Upper lobe of left lung (tissue), 6 donors: ENCODE measurements at regions not wholly inside any gene's neighbourhood (a gene's known extent, or its start where the extent isn't known, plus 50 kb on each side); places are given as distances from the start of the nearest gene placed in this dataset.

Experiments used
- ATAC-seq, 2 donors: fragments of 200-7000 bp; cut with Tn5 transposase; one replicate each; pipeline ENCODE4 v1.9.1; 2022; ENCODE audit warnings: mild to moderate bottlenecking in 2 of 2, moderate library complexity in 2 of 2; ENCODE audit not compliant: low FRiP score in 2 of 2
- DNase-seq, 2 donors: peaks; one replicate each; pipeline ENCODE4 v3.0.0-alpha.2; 2019 to 2020
- H3K27ac ChIP-seq, 4 donors: fragments of 200-600 bp; sonication (generic); one replicate each; pipeline ENCODE4 v1.5.1; 2016 to 2019
- H3K27me3 ChIP-seq, 4 donors: fragments of 200-600 bp; sonication (generic); one replicate each; pipeline ENCODE4 v1.5.1; 2017 to 2019
- H3K36me3 ChIP-seq, 4 donors: fragments of 200-600 bp; sonication (generic); one replicate each; pipeline ENCODE4 v1.5.1; 2016 to 2019
- H3K4me1 ChIP-seq, 4 donors: fragments of 200-600 bp; sonication (generic); one replicate each; pipeline ENCODE4 v1.5.1; 2018 to 2019
- H3K4me3 ChIP-seq, 4 donors: fragments of 200-600 bp; sonication (generic); one replicate each; pipeline ENCODE4 v1.5.1; 2017 to 2019; ENCODE audit warnings: mild to moderate bottlenecking in 2 of 4, moderate library complexity in 1 of 4
- H3K9me3 ChIP-seq, 4 donors: fragments of 200-600 bp; sonication (generic); one replicate each; pipeline ENCODE4 v1.5.1; 2018 to 2019
- CTCF ChIP-seq, 6 experiments: fragments of 450-650 bp in 4 of 6; fragments of 200-600 bp in 2 of 6; sonication (generic) in 2 of 6; IDR thresholded peaks; one replicate each; pipeline ENCODE4 v1.5.1; 2016 to 2019; ENCODE audit warnings: antibody characterized with exemption in 6 of 6
- EP300 ChIP-seq, 4 donors: sonication (generic); formaldehyde crosslinking; IDR thresholded peaks; one replicate each; pipeline ENCODE4 v1.5.1; 2017; ENCODE audit warnings: antibody characterized with exemption in 4 of 4, control low read depth in 2 of 4
- POLR2A ChIP-seq, 4 donors: fragments of 450-650 bp; IDR thresholded peaks; one replicate each; pipeline ENCODE4 v1.5.1; 2016 to 2017; ENCODE audit warnings: antibody characterized with exemption in 4 of 4, mild to moderate bottlenecking in 2 of 4
- POLR2AphosphoS5 ChIP-seq, 2 donors: sonication (generic); formaldehyde crosslinking; IDR thresholded peaks; one replicate each; pipeline ENCODE4 v1.5.1; 2017; ENCODE audit warnings: antibody characterized with exemption in 2 of 2
- WGBS, 2 donors: methylation state at CpG; one replicate each; pipeline ENCODE4 v1.1.5; 2017 to 2018; 5-methylcytosine and 5-hydroxymethylcytosine counted together
- donor health status: DM: no; HTN: no; CAD: no; lungs with moderate emphysema.
- donor health status: DM: no; HTN: yes; CAD: no; lungs with severe emphysema.

GRCh38 chrX:118198577-118198976 is 82.0 kb upstream of the KLHL13 start:
- 50 to 74% methylated on average over 3 of the region's 3 CpGs for WGBS, 2 donors
- no peak for ATAC-seq

GRCh38 chrX:118199997-118200396 is 83.4 kb upstream of the KLHL13 start:
- no peaks in the 10 kb centered on the region for H3K27me3 ChIP-seq
- ATAC-seq = no peak
- 49 to 67% methylated on average over 4 of the region's 4 CpGs for WGBS, 2 donors
- H3K4me3 ChIP-seq = no peak overlapping the region
- no peaks in the 10 kb centered on the region for H3K9me3 ChIP-seq
- no peaks in the 10 kb centered on the region for H3K36me3 ChIP-seq
- no peak overlapping the region for H3K27ac ChIP-seq
- DNase-seq = no peak
- no peaks in the 10 kb centered on the region for H3K4me1 ChIP-seq
- TF ChIP-seq POLR2AphosphoS5 (IDR thresholded peaks at IDR 0.05) = no peak
- TF ChIP-seq POLR2A (IDR thresholded peaks at IDR 0.05) = no peak
- no peak for TF ChIP-seq CTCF (IDR thresholded peaks at IDR 0.05)
- no peak for TF ChIP-seq EP300 (IDR thresholded peaks at IDR 0.05)

More at GRCh38 chrX:118198577-118198976, 82.0 kb upstream of the KLHL13 start:
- no peak overlapping the region for H3K27ac ChIP-seq
- no peaks in the 10 kb centered on the region for H3K9me3 ChIP-seq
- TF ChIP-seq POLR2AphosphoS5 (IDR thresholded peaks at IDR 0.05) (no peak), POLR2A (IDR thresholded peaks at IDR 0.05) (no peak)
- H3K36me3 ChIP-seq = no peaks in the 10 kb centered on the region
- DNase-seq = no peak
- no peak overlapping the region for H3K4me3 ChIP-seq
- no peaks in the 10 kb centered on the region for H3K27me3 ChIP-seq
- H3K4me1 ChIP-seq = no peaks in the 10 kb centered on the region

GRCh38 chrX:118205421-118206395 is 89.1 kb upstream of the KLHL13 start:
- H3K4me1 ChIP-seq = no peaks in the 10 kb centered on the region
- WGBS, 2 donors = 70 to 73% methylated on average over 8 of the region's 8 CpGs
- H3K27me3 ChIP-seq = no peaks in the 10 kb centered on the region
- no peaks in the 10 kb centered on the region for H3K9me3 ChIP-seq
- ATAC-seq = no peak
- DNase-seq = no peak
- TF ChIP-seq EP300 (IDR thresholded peaks at IDR 0.05) (no peak), POLR2AphosphoS5 (IDR thresholded peaks at IDR 0.05) (no peak), CTCF (IDR thresholded peaks at IDR 0.05) (no peak), POLR2A (IDR thresholded peaks at IDR 0.05) (no peak)
- no peak overlapping the region for H3K27ac ChIP-seq
- H3K4me3 ChIP-seq = no peak overlapping the region
- H3K36me3 ChIP-seq = no peaks in the 10 kb centered on the region

- Histone ChIP-seq H3K4me3 (no peak overlapping the region), H3K4me1 (no peaks in the 10 kb centered on the region), H3K9me3 (no peaks in the 10 kb centered on the region), H3K27ac (no peak overlapping the region), H3K36me3 (no peaks in the 10 kb centered on the region), H3K27me3 (no peaks in the 10 kb centered on the region)
- TF ChIP-seq POLR2AphosphoS5 (IDR thresholded peaks at IDR 0.05) (no peak), CTCF (IDR thresholded peaks at IDR 0.05) (no peak), EP300 (IDR thresholded peaks at IDR 0.05) (no peak), POLR2A (IDR thresholded peaks at IDR 0.05) (no peak)
- ATAC-seq (no peak), DNase-seq (no peak)
- 59 to 79% methylated on average over 3 of the region's 3 CpGs for WGBS, 2 donors
Observed at GRCh38 chrX:118207831-118208453, 91.3 kb upstream of the KLHL13 start.

- no peak for DNase-seq
- TF ChIP-seq POLR2AphosphoS5 (IDR thresholded peaks at IDR 0.05) = no peak
- no peak for TF ChIP-seq POLR2A (IDR thresholded peaks at IDR 0.05)
- no peak for TF ChIP-seq CTCF (IDR thresholded peaks at IDR 0.05)
- no peak for TF ChIP-seq EP300 (IDR thresholded peaks at IDR 0.05)
- Histone ChIP-seq H3K36me3 (no peaks in the 10 kb centered on the region), H3K9me3 (no peaks in the 10 kb centered on the region), H3K4me3 (no peak overlapping the region), H3K4me1 (no peaks in the 10 kb centered on the region), H3K27me3 (no peaks in the 10 kb centered on the region), H3K27ac (no peak overlapping the region)
- WGBS, 2 donors = 83 to 88% methylated on average over 4 of the region's 4 CpGs
- ATAC-seq = no peak
Observed at GRCh38 chrX:118208481-118208880, 91.9 kb upstream of the KLHL13 start.
